Aorta (tissue), 5 donors: ENCODE measurements at regions not wholly inside any gene's neighbourhood (a gene's known extent, or its start where the extent isn't known, plus 50 kb on each side); places are given as distances from the start of the nearest gene placed in this dataset.

Experiments
- ATAC-seq: fragments of 200-7000 bp; cut with Tn5 transposase; one replicate; pipeline ENCODE4 v1.9.1; 2022; ENCODE audit warnings: moderate library complexity; ENCODE audit not compliant: low FRiP score
- DNase-seq, 2 donors: peaks; one replicate each; pipeline ENCODE4 v3.0.0-alpha.2; 2020
- H3K27ac ChIP-seq, 2 donors: one replicate each; pipeline ENCODE4 v1.5.1; 2013; ENCODE audit warnings: low read length in 2 of 2, mild to moderate bottlenecking in 2 of 2, moderate library complexity in 2 of 2, control low read depth in 1 of 2, inconsistent platforms in 1 of 2, low read depth in 1 of 2
- H3K27me3 ChIP-seq, 2 donors: one replicate each; pipeline ENCODE4 v1.6.1; 2013; ENCODE audit warnings: control low read depth in 1 of 2, low read length in 1 of 2, mild to moderate bottlenecking in 1 of 2, moderate library complexity in 1 of 2; ENCODE audit not compliant: insufficient read depth in 2 of 2, control insufficient read depth in 1 of 2
- H3K36me3 ChIP-seq, 2 donors: one replicate each; pipeline ENCODE4 v1.6.1; 2013; ENCODE audit warnings: control low read depth in 1 of 2, low read length in 1 of 2, mild to moderate bottlenecking in 1 of 2; ENCODE audit not compliant: insufficient read depth in 2 of 2, control insufficient read depth in 1 of 2
- H3K4me1 ChIP-seq, 2 donors: one replicate each; pipeline ENCODE4 v1.6.1; 2013; ENCODE audit warnings: low read length in 2 of 2, control low read depth in 1 of 2, mild to moderate bottlenecking in 1 of 2, moderate library complexity in 1 of 2; ENCODE audit not compliant: insufficient read depth in 2 of 2, control insufficient read depth in 1 of 2
- H3K4me3 ChIP-seq, 2 donors: one replicate each; pipeline ENCODE4 v1.5.1; 2013; ENCODE audit warnings: low read length in 2 of 2, control low read depth in 1 of 2, mild to moderate bottlenecking in 1 of 2
- H3K9me3 ChIP-seq: one replicate; pipeline ENCODE4 v1.6.1; 2013; ENCODE audit warnings: mild to moderate bottlenecking, low read length; ENCODE audit not compliant: control insufficient read depth
- whole genome bisulfite sequencing, 2 donors: extraction: QIAGEN DNeasy Blood & Tissue Kit; methylation state at CpG; one replicate each; pipeline ENCODE4 v1.1.7; 2013; 5-methylcytosine and 5-hydroxymethylcytosine counted together
- intact Hi-C, 2 donors: fragments of 100-400 bp; cut with DNase I; formaldehyde crosslinking; loops; one replicate each; pipeline versions ENCODE4 v1.14.2 to v1.15.0; 2022
- donor health status: healthy with polysubstance abuse.
- donor health status: Bipolar disorder and iron deficiency.
- donor health status: DM: no; HTN: no; CAD: no.
- donor health status: DM: no; HTN: no; CAD: no.
- donor health status: DM: yes; HTN: yes; CAD: no.

DNA sequence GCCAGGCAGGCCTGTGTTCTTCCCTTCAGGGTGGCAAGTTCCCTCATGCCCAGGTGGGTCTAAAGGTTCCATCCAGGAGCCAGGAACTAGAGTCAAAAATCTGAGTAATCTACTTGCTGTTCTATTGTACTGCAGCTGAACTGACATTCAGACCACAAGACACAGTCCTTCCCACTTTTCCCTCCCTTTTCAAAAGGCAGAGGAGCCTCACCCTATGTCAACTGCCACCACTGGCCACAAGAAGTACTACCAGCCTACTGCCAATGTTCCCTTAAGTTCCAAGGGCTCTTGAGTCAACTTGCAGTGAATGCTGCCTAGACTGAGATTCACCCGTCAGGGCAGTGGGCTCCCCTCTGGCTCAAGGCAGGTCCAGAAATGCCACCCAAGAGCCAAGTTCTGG lies 133.5 kb downstream of the FAM47B start:
- Histone ChIP-seq H3K27ac (no peak overlapping the region), H3K36me3 (no peaks in the 10 kb centered on the region), H3K9me3 (no peaks in the 10 kb centered on the region), H3K4me3 (no peak overlapping the region), H3K4me1 (no peaks in the 10 kb centered on the region), H3K27me3 (no peaks in the 10 kb centered on the region)
- 81 to 98% methylated on average over 1 of the region's 1 CpG for WGBS, 2 donors
- intact Hi-C loops, result no loop called here
- ATAC-seq, result no peak
- no peak for DNase-seq

DNA sequence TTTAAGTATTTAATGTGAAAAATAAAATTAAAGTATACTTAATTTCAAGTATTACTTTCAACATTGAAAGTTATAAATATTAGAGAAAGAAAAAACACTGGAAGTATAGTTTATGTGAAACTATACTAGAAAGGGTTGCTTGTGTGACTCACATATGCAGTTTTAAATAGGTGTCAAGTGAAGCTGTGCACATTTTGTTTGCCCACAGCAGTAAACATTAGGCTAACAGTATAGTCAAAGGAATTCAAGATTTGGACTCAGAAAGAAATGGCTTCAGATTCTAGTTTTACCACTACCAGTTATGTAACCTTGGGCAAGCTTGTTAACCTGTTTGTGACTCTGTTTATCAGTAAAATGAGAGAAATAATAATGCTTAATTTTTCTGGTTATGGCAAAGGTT lies 148.2 kb downstream of the FAM47B start:
- Histone ChIP-seq H3K4me1 (no peaks in the 10 kb centered on the region), H3K36me3 (no peaks in the 10 kb centered on the region), H3K4me3 (no peak overlapping the region), H3K27me3 (no peaks in the 10 kb centered on the region), H3K9me3 (no peaks in the 10 kb centered on the region), H3K27ac (no peak overlapping the region)
- intact Hi-C loops, result no loop called here
- DNase-seq (no peak), ATAC-seq (no peak)

DNA sequence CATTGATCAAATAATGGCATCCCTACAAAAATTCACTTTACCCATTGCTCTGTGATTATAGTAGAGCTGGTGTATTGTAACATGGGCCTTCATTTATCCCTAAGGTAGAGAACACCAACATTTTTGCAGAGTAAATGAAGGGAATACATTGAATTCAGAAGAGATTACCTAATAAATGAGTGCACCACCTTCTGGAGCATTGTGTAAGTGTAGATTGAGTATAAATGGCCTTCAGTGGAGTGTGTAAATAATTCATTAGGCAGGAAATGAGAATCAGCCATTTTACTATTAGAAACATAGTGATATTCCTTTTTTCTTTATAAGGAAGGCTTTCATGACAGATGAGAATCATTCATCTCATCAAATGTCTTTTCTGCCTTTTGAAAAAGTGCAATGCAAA lies 155.8 kb downstream of the FAM47B start:
- Histone ChIP-seq H3K9me3 (no peaks in the 10 kb centered on the region), H3K36me3 (no peaks in the 10 kb centered on the region), H3K4me1 (no peaks in the 10 kb centered on the region), H3K27me3 (no peaks in the 10 kb centered on the region), H3K4me3 (no peak overlapping the region), H3K27ac (no peak overlapping the region)
- intact Hi-C loops, result no loop called here
- ATAC-seq (no peak), DNase-seq (no peak)

DNA sequence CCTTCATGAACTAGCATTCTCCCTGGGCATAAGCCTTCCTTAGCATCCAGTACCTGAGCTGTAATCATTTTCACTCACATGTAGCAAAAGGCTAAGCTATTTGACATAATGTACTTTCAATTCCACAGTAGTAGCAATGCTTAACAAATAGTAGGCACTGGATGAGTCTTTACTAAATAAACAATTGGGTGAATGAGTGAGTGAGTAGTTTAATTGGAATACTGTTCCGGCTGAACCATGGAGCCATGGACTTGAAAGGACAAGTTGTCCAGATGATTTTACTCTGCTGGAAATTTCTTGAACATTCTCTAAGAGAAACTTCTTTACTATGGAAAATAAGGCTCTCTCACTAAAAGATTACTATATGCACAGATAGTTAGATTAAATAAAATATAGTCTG lies 159.3 kb downstream of the FAM47B start:
- H3K4me1 ChIP-seq, result no peaks in the 10 kb centered on the region
- no peak for DNase-seq
- 80 to 92% methylated on average over 1 of the region's 1 CpG for WGBS, 2 donors
- H3K27ac ChIP-seq, result no peak overlapping the region
- H3K9me3 ChIP-seq, result no peaks in the 10 kb centered on the region
- H3K4me3 ChIP-seq, result no peak overlapping the region
- H3K36me3 ChIP-seq, result no peaks in the 10 kb centered on the region
- no peak for ATAC-seq
- intact Hi-C loops, result no loop called here
- no peaks in the 10 kb centered on the region for H3K27me3 ChIP-seq

DNA sequence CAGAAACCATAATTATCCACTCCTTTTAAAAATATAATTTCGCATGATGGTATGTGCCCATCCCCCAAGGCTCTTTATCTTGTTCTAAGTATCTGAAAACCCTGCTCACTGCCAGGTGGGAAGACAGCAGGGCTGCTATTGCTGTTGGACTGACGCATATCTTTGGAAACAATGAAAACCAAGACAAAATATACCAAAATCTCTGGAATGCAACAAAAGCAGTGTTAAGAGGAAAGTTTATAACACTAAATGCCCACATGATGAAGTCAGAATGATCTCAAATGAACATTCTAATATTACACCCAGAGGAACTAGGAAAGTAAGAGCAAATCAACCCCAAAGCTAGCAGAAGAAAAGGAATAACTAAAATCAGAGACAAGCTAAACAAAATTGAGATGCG lies 162.0 kb downstream of the FAM47B start:
- no peak overlapping the region for H3K4me3 ChIP-seq
- H3K36me3 ChIP-seq, result no peaks in the 10 kb centered on the region
- H3K9me3 ChIP-seq, result no peaks in the 10 kb centered on the region
- H3K4me1 ChIP-seq, result no peaks in the 10 kb centered on the region
- no peaks in the 10 kb centered on the region for H3K27me3 ChIP-seq
- intact Hi-C loops, result no loop called here
- ATAC-seq (no peak), DNase-seq (no peak)
- WGBS, 2 donors, result 13 to 37% methylated on average over 3 of the region's 3 CpGs
- no peak overlapping the region for H3K27ac ChIP-seq

DNA sequence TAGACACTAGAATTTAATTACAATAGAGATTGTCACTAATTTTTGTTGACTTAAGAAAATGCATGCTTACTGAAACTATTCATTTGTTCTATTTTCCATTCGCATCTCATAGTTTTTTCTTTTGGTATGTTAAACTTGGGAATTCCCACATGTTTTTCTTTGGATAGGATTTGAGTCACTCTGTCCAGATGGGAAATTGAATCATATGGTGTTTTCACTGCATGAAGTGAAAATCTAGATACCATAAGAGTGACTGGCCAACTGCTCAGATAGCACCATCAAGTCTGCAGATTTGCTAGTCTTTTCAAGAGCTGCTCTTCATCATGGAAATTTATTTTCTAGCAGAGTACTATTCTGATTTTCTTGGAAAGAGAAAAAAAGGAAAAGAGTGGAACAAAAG lies 172.6 kb downstream of the FAM47B start:
- Histone ChIP-seq H3K27me3 (no peaks in the 10 kb centered on the region), H3K4me3 (no peak overlapping the region), H3K4me1 (no peaks in the 10 kb centered on the region), H3K36me3 (no peaks in the 10 kb centered on the region), H3K9me3 (no peaks in the 10 kb centered on the region), H3K27ac (no peak overlapping the region)
- 14 to 38% methylated on average over 1 of the region's 1 CpG for WGBS, 2 donors
- ATAC-seq (no peak), DNase-seq (no peak)
- intact Hi-C loops, result no loop called here

DNA sequence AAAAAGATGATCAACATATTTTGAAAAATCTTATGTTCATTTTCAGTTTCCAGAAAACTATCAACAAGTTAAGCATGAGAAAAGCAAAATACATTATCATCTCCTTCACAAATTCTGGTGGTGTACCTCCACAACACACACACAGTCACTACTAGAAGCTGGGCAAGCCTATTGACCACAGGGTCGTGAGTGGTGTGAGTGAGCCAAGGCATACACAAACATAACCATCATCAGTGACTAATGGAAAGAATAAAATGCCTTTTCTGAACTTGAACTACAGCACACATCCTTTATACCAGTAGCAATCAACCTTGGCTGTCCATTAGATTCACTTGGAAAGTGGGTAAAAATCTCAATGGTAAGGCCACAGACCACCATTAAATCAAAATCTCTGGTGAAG lies 180.2 kb downstream of the FAM47B start:
- Histone ChIP-seq H3K4me3 (no peak overlapping the region), H3K27ac (no peak overlapping the region), H3K9me3 (no peaks in the 10 kb centered on the region), H3K36me3 (no peaks in the 10 kb centered on the region), H3K27me3 (no peaks in the 10 kb centered on the region), H3K4me1 (no peaks in the 10 kb centered on the region)
- DNase-seq (no peak), ATAC-seq (no peak)
- intact Hi-C loops, result no loop called here
- WGBS, 2 donors, result 14 to 17% methylated on average over 1 of the region's 1 CpG

DNA sequence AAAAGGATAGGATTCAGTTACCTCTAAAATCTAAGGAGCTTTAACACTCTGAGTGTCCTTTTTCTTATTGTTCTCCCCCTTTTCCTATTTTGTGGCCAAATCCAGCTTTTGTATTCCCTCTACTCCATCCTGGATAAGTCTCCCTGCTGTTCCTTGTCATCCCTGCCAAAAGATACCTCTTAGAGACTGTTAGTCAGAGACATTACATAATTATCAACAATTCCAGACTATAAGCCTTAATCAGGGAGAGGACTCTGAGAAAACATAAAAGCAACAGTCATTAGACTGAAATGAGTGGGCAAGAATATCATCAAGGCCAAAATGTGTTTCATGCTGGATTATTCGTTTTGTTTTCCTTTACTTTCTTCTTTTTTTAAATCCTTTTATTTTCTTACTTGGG lies 206.9 kb downstream of the FAM47B start:
- H3K36me3 ChIP-seq, result no peaks in the 10 kb centered on the region
- H3K4me1 ChIP-seq, result no peaks in the 10 kb centered on the region
- 52 to 56% methylated on average over 1 of the region's 1 CpG for WGBS, 2 donors
- intact Hi-C loops, result no loop called here
- H3K4me3 ChIP-seq, result no peak overlapping the region
- H3K9me3 ChIP-seq, result no peaks in the 10 kb centered on the region
- DNase-seq (no peak), ATAC-seq (no peak)
- H3K27ac ChIP-seq, result no peak overlapping the region
- H3K27me3 ChIP-seq, result no peaks in the 10 kb centered on the region

DNA sequence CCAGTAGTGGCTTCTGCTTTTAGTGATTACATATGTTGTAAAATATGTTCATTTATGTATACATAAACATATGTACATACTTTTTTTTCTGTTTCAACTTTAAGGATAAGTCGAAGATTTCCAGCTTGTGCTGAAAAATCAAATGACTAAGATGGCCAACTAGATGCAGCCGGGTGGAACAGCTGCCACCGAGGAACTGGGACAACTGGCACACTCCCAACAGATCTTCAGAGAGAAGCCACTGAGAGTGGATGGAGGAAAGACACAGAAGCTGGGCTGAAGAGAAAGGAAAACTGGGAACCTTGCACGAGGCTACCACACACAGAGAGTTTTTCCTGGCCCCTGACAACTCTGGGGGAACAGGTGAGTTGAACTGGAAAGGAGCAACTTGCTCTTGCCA lies 207.5 kb downstream of the FAM47B start:
- no peaks in the 10 kb centered on the region for H3K9me3 ChIP-seq
- no peaks in the 10 kb centered on the region for H3K27me3 ChIP-seq
- no peaks in the 10 kb centered on the region for H3K36me3 ChIP-seq
- H3K27ac ChIP-seq, result no peak overlapping the region
- ATAC-seq, result no peak
- no peak for DNase-seq
- intact Hi-C loops, result no loop called here
- WGBS, 2 donors, result 75 to 83% methylated on average over 4 of the region's 4 CpGs
- no peak overlapping the region for H3K4me3 ChIP-seq
- no peaks in the 10 kb centered on the region for H3K4me1 ChIP-seq
